ENCODE measurements at regions not wholly inside any gene's neighbourhood (a gene's known extent, or its start where the extent isn't known, plus 50 kb on each side); places are given as distances from the start of the nearest gene placed in this dataset.

DNA sequence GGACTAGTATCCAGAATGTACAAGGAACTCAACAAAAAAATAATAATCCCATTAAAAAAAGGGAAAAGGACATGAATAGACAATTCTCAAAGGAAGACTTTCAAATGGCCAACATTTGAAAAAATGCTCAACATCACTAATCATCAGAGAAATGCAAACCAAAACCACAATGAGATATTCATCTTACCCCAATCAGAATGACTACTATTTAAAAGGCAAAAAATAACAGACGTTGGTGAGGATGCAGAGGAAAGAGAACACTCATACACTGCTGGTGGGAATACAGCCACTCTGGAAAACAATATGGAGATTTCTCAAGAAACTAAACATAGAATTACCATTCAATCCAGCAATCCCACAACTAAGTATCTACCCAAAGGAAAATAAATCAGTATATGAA is 133.1 kb downstream of the KDR start:
- DNase-seq (ENCODE audit: low spot score): no peak

DNA sequence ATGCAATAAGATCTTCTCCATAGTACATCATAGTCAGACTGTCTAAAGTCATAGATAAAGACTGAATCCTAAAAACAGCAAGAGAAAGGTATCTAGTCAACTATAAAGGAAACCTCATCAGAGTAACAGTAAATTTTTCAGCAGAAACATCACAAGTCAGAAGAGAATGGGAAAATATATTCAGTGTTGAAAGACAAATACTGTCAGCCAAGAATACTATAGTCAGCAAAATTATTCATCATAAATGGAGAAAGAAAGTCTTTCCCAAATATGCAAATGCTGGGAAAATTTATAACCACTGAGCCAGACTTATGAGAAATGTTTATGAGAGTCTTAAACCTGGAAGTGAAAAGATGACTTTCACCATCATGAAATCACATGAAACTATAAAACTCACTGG is 136.7 kb downstream of the KDR start:
- DNase-seq (ENCODE audit: low spot score): no peak

DNA sequence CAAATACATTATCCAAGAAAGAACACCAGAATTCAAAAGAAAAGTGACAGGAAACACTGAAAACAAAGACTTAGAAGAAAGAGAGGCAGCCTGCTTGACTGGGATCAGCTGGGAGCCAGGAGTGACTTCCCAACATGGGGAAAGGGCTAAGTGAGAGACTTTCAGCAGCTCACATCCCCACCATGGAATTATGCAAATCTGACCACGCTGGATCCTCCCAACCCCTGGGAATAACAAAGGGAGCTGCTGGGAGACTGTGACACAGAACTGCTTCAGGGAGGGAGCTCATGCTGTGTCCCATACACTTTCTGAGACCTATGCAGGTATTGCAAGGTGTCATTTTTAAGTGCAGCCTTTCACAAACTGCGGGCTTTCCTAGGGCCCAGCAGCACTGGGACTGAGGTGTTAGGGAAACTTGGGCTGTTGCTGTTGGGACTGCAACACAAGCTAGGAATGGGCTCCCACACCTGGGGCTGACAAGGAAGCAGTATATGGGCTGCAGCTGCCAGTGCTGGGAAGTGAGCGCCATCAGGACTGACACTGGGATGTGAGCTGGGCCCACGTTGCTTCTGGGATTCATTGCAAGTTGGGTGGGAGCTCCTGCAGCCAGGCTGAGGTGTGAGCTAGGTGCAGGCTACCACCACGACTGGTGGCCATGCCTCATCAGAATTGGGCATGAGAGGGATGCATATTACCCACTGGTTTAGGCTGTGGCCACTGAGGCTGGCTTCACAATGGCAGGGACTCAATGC is 139.1 kb downstream of the KDR start:
- DNase-seq (ENCODE audit: low spot score): no peak

DNA sequence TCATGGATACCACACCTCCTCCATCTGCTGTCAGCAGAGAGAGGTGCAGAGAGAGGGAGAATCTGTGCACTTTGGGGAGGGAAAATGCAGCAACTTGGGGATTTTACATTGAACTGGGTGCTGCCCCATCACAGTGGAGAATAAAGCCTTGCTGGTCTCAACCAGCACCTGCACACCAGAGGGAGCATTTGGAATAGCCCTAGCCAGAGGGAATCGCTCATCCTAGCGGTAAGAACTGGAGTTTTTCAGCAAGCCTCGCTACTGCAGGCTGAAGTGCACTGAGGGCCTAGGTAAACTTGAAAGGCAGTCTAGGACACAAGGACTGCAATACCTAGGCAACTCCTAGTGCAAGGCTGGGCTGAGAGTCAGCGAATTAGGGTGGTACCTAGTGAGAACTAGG is 148.7 kb downstream of the KDR start:
- DNase-seq (ENCODE audit: low spot score): peak; percentile 28

GRCh38 chr4:54976031-54976430 is 149.4 kb downstream of the KDR start:
- DNase-seq (ENCODE audit: low spot score): no peak

GRCh38 chr4:54973784-54974183 is 151.6 kb downstream of the KDR start:
- DNase-seq (ENCODE audit: low spot score): no peak

GRCh38 chr4:54971474-54971950 is 153.9 kb downstream of the KDR start:
- DNase-seq (ENCODE audit: low spot score): peak; percentile 75

- no peak for DNase-seq (ENCODE audit: low spot score)
Observed at GRCh38 chr4:54967289-54967688, 158.1 kb downstream of the KDR start.

DNA sequence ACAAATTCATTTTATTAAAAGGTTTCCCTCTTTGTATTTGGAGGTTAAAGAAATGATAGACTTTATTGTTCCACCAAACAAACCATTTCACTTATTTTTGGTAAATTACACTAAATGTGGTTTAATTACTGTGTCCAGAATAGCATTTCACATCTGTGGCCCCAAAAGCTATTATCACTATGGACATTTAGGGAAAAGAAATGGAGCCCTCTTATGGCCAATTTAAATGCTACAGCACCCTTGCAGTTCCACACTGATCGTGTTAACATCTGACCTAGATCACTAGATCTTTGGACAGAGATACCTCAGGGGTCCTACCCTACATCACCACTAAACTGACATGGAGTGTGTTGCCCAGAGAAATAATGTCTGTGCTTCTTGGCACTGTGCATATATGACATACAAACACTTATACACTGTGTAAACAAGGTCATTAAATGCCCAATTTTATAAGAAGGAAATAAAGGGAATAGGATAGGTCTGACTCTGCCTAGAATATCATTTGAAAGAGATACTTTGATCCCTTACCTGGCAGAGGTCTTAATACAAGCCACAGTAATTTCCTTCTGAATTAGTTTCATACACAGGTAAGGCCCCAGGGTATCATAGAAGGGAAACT is 163.9 kb downstream of the KDR start:
- DNase-seq (ENCODE audit: low spot score): peak; percentile 43

DNA sequence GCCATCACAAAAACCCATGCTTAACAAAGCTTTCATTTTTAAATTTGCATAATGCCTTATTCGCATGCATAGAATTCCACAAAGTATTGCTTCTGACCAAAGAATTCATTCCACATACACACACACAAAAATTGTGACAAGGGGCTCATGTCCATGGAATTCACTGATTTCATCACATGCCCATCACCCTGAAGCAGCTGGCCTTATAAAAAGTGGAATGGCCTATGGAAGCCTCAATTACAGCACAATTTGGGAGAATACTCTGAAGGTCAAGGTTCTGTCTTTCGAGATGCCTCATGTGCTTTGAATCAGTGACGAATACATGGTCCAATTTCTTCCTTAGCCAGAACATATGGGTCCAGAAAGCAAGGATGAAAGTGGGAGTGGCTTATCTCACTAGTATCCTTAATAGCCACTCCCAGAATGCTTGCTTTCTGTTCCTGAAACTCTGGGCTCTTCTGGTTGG is 165.7 kb downstream of the KDR start:
- no peak for DNase-seq (ENCODE audit: low spot score)

GRCh38 chr4:54959131-54959530 is 166.3 kb downstream of the KDR start:
- no peak for DNase-seq (ENCODE audit: low spot score)

GRCh38 chr4:54958236-54958635 is 167.2 kb downstream of the KDR start:
- no peak for DNase-seq (ENCODE audit: low spot score)

- no peak for DNase-seq (ENCODE audit: low spot score)
Observed at GRCh38 chr4:54954656-54955388, 170.6 kb downstream of the KDR start.

DNA sequence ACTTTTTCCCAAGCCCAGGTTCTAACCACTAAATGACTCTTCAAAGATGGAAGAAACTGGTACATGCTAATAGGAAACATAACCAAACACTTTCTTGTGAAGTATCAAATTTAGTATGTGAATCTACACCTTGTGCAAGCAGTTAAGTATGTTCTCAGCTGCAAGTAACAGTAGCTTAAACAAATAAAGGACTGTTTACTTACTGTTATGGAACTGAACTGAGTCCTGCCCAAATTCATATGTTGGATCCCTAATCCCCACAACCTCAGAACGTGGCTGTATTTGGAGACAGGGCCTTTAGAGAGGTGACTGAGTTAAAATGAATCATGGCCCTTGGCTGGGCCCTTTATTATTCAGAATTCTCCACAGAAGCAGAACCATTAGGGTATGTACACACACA is 178.7 kb downstream of the KDR start:
- no peak for DNase-seq (ENCODE audit: low spot score)

DNA sequence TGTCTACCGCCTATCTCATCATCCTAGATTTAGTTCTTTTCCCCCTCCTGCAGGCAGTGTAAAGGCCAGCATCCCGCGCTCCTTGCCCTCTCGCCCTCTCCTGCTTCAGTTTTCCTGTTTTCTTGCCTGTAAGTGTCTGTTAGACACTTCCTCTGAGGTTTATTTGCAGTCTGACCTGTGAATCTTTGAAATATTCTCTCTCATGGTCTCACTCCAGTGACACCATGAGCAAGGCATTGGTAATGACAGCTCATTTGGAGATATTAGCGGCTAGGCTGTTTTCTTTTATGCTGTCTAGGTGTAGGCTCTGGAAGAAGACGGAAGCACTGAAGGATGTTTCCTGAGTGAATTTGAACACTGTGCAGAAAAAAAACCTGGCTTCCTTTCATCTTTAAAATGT is 179.6 kb downstream of the KDR start:
- DNase-seq (ENCODE audit: low spot score): no peak

DNA sequence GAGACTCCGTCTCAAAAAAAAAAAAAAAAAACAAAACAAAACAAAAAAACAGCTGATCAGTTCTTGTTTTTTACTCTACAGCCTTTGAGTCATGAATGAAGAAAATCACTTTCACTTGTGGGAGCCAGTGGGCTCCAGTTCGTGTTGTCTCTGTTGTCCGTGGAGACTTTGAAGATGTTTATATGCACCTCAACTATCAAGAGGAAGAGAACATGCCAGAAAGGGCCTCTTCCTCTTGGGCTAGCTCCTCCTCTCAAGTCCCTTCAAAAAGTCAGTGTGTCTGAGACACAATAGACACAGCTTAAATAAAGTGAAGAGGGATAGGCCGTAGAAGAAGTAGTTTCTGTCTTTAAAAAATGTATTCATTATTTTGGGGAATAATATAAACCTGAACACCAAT is 182.7 kb downstream of the KDR start:
- no peak for DNase-seq (ENCODE audit: low spot score)

- DNase-seq (ENCODE audit: low spot score): no peak
Observed at GRCh38 chr4:54941994-54942552, 183.3 kb downstream of the KDR start.

DNA sequence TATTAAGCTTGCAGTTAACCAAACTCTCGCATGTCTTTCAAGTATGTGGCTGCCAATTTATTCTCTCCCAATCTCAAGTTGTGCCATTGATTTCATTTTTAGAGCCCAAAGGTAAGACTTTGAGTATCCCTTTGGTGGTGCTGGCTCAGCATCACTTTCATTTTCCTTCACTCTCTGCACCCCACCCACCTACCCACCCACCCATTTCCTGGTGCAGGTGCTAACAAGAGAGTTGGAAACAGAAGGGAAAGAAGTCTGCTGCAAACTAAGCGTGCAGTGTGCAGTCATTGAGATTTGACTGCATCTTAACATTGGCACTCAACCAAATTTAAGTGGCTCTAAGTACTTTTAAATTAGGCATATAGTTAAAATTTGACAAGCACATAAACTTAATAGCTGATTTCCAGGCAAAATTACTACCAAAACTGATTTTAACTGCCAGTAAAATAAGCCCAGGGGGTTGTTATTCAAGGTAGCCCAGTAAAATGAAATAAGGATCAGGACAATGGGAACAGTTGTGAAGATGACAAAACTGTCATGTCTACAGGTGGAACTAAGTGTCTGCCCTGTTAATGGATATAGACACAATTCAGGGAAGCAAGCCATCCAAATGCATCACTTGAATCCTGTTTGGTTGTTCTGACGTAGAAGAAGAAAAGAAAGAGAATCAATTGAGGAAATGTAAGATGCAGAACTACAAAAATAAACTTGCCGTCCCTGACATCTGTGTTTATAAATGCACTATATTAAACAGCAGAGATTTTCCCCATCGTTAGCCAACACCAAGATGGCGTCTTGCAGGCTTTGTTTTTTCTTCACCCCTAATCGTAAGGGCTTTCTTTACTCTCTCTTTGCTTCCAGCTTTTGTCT is 184.2 kb downstream of the KDR start:
- no peak for DNase-seq (ENCODE audit: low spot score)

DNA sequence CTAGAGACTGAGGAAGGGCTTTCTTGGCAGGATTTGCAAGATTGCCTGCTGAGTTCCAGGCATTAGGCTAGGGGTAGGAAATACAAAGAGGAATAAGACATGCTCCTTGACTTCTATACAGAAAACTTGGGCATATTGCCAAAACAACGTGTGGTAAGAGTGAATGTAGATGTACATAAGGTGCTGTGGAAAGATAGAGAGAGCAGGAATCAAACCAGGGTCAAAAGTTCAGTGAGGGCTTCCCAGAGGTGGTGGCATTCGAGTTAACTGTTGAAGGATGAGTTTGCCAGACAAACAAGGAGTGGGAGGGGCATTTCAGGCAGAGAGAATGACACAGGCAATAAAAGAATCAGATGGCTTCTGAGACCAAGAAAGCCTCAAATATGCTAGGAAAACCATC is 187.9 kb downstream of the KDR start:
- peak; percentile 11 for DNase-seq (ENCODE audit: low spot score)

GRCh38 chr4:54933579-54933978 is 191.8 kb downstream of the KDR start:
- no peak for DNase-seq (ENCODE audit: low spot score)

GRCh38 chr4:54930226-54930625 is 195.2 kb downstream of the KDR start:
- no peak for DNase-seq (ENCODE audit: low spot score)
